GM23248 (cell line): ENCODE measurements at regions not wholly inside any gene's neighbourhood (a gene's known extent, or its start where the extent isn't known, plus 50 kb on each side); places are given as distances from the start of the nearest gene placed in this dataset.

Source experiments
- EZH2 ChIP-seq: fragments of 200-600 bp; sonication (generic); IDR thresholded peaks from 2 replicates; pipeline ENCODE4 v1.6.1; 2018; ENCODE audit warnings: antibody characterized with exemption, mild to moderate bottlenecking; ENCODE audit not compliant: insufficient read depth, poor library complexity, severe bottlenecking
- EZH2phosphoT487 ChIP-seq: fragments of 200-600 bp; sonication (generic); IDR thresholded peaks from 2 replicates; pipeline ENCODE4 v1.6.1; 2018; ENCODE audit warnings: antibody characterized with exemption, moderate library complexity, mild to moderate bottlenecking, low read depth; ENCODE audit not compliant: insufficient read depth

- TF ChIP-seq EZH2 (no peak), EZH2phosphoT487 (no peak)
Measured at GRCh38 chr2:100741880-100742276, 78.1 kb upstream of the NPAS2 start.
